Colonic mucosa (tissue), 4 donors: ENCODE measurements at regions not wholly inside any gene's neighbourhood (a gene's known extent, or its start where the extent isn't known, plus 50 kb on each side); places are given as distances from the start of the nearest gene placed in this dataset.

Source experiments
- DNase-seq: peaks from one replicate; pipeline ENCODE4 v3.0.0-alpha.2; 2020
- H3K27ac ChIP-seq: fragments of 200-600 bp; one replicate; pipeline ENCODE4 v1.8.0; 2021
- H3K27me3 ChIP-seq: fragments of 200-600 bp; one replicate; pipeline ENCODE4 v1.8.0; 2021
- H3K36me3 ChIP-seq: fragments of 200-600 bp; one replicate; pipeline ENCODE4 v1.8.0; 2021
- H3K4me1 ChIP-seq: fragments of 200-600 bp; one replicate; pipeline ENCODE4 v1.8.0; 2021; ENCODE audit warnings: mild to moderate bottlenecking
- H3K4me3 ChIP-seq: fragments of 200-600 bp; one replicate; pipeline ENCODE4 v1.8.0; 2021
- H3K9ac ChIP-seq, 2 donors: one replicate each; pipeline ENCODE4 v1.7.0; 2013; ENCODE audit warnings: control low read depth in 2 of 2, low read depth in 2 of 2, low read length in 2 of 2
- H3K9me3 ChIP-seq: fragments of 200-600 bp; one replicate; pipeline ENCODE4 v1.8.0; 2021
- CTCF ChIP-seq: fragments of 200-600 bp; IDR thresholded peaks from one replicate; pipeline ENCODE4 v1.8.0; 2022; ENCODE audit warnings: antibody characterized with exemption, mild to moderate bottlenecking
- intact Hi-C: fragments of 100-400 bp; cut with DNase I; formaldehyde crosslinking; loops from one replicate; pipeline ENCODE4 v1.14.1; 2022
- donor health status: healthy.
- donor health status: DM: no; HTN: no; CAD: no.
- donor health status: DM: no; HTN: no; CAD: no.

GRCh38 chr6:163730246-163731210 lies 316.0 kb downstream of the QKI start:
- intact Hi-C loops = no loop called here
- TF ChIP-seq CTCF = no peak

GRCh38 chr6:163729127-163729872 lies 314.8 kb downstream of the QKI start:
- intact Hi-C loops = no loop called here
- H3K4me1 ChIP-seq = no peaks in the 10 kb centered on the region
- H3K4me3 ChIP-seq = no peak overlapping the region
- H3K9me3 ChIP-seq = no peaks in the 10 kb centered on the region
- TF ChIP-seq CTCF = no peak
- H3K27ac ChIP-seq = no peak overlapping the region
- H3K36me3 ChIP-seq = no peaks in the 10 kb centered on the region
- H3K9ac ChIP-seq = no peak overlapping the region
- H3K27me3 ChIP-seq = no peaks in the 10 kb centered on the region
- no peak for DNase-seq

More at GRCh38 chr6:163730246-163731210, 316.0 kb downstream of the QKI start:
- no peak for DNase-seq
- H3K9ac ChIP-seq = no peak overlapping the region
- no peaks in the 10 kb centered on the region for H3K36me3 ChIP-seq
- H3K27me3 ChIP-seq = no peaks in the 10 kb centered on the region
- H3K27ac ChIP-seq = no peak overlapping the region
- H3K4me3 ChIP-seq = no peak overlapping the region
- no peaks in the 10 kb centered on the region for H3K4me1 ChIP-seq
- H3K9me3 ChIP-seq = no peaks in the 10 kb centered on the region

GRCh38 chr6:163728442-163729126 lies 314.1 kb downstream of the QKI start:
- Histone ChIP-seq H3K4me3 (no peak overlapping the region), H3K9ac (no peak overlapping the region), H3K9me3 (no peaks in the 10 kb centered on the region), H3K27ac (no peak overlapping the region), H3K4me1 (no peaks in the 10 kb centered on the region), H3K36me3 (no peaks in the 10 kb centered on the region), H3K27me3 (no peaks in the 10 kb centered on the region)
- DNase-seq = no peak
- TF ChIP-seq CTCF = no peak
- intact Hi-C loops = no loop called here

DNA sequence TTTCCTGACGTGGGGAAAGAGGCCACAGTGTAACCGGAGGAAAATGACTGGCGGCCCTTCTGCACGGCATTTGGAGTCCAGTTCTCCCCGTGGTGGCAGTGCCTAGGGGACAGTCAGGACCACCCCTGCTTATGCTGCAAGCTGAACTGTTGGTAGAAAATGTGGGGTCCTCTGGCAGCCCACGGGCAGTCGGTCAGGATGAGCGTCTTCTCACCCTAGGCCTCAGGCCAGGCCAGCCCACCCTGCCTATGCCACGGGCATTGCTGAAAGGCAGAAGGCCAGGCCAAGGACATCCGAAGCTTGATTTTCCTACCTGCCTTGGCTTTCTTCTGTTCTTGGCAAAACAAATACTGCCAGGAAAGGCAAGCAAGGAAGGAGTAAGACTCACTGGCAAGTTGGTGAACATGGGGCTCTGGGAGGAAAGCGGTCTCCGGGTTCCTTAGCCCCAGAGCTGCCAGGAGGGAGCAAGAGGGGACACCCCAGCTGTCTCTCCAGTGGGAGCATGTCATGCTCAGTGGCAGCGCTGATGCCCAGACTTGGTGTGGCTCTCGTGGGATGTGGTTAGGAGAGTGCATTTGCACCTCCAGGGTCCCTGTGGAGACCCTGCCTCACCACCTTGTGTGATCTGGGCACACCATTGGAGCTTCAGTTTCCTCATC lies 311.6 kb downstream of the QKI start:
- Histone ChIP-seq H3K4me1 (no peaks in the 10 kb centered on the region), H3K4me3 (no peak overlapping the region), H3K27me3 (no peaks in the 10 kb centered on the region), H3K9me3 (no peaks in the 10 kb centered on the region), H3K9ac (no peak overlapping the region), H3K36me3 (no peaks in the 10 kb centered on the region), H3K27ac (no peak overlapping the region)
- no peak for DNase-seq
- intact Hi-C loops = no loop called here
- no peak for TF ChIP-seq CTCF
